ENCODE measurements at regions not wholly inside any gene's neighbourhood (a gene's known extent, or its start where the extent isn't known, plus 50 kb on each side); places are given as distances from the start of the nearest gene placed in this dataset.

- no peak for TF ChIP-seq CTCF (optimal IDR thresholded peaks at IDR 0.05 in 1 of 3, IDR thresholded peaks at IDR 0.05 in 1 of 3, conservative IDR thresholded peaks at IDR 0.05 in 1 of 3; ENCODE audit: extremely low read depth in 1 of 3, insufficient read depth in 2 of 3, low read length in 3 of 3)
- TF ChIP-seq EZH2 (IDR thresholded peaks at IDR 0.05; ENCODE audit: low read length) = no peak
These were observed 717.8 kb downstream of the DTWD2 start for GRCh38 chr5:118270526-118270925.

All from keratinocyte (primary cell).